Nephron progenitor cell (in vitro differentiated cells): ENCODE measurements at regions not wholly inside any gene's neighbourhood (a gene's known extent, or its start where the extent isn't known, plus 50 kb on each side); places are given as distances from the start of the nearest gene placed in this dataset.

Experiments
- DNase-seq: peaks from one replicate; pipeline ENCODE4 v3.0.0; 2021
- H3K27ac Mint-ChIP-seq: 2 replicates; pipeline ENCODE4 v1.8.0; 2021; ENCODE audit warnings: mild to moderate bottlenecking, moderate library complexity, mixed read lengths
- H3K27me3 Mint-ChIP-seq: 2 replicates; pipeline ENCODE4 v1.8.0; 2021; ENCODE audit warnings: mild to moderate bottlenecking, low read depth, mixed read lengths; ENCODE audit not compliant: poor library complexity
- H3K36me3 Mint-ChIP-seq: 2 replicates; pipeline ENCODE4 v1.8.0; 2021; ENCODE audit warnings: low read depth, mixed read lengths
- H3K4me1 Mint-ChIP-seq: 2 replicates; pipeline ENCODE4 v1.8.0; 2021; ENCODE audit warnings: mixed read lengths
- H3K4me3 Mint-ChIP-seq: 2 replicates; pipeline ENCODE4 v1.8.0; 2021; ENCODE audit warnings: mild to moderate bottlenecking, moderate library complexity, mixed read lengths
- H3K9me3 Mint-ChIP-seq: 2 replicates; pipeline ENCODE4 v1.8.0; 2021; ENCODE audit warnings: mild to moderate bottlenecking, moderate library complexity, mixed read lengths
- TF ChIP-seq, protein P1 (sequence below): fragments of 200-600 bp; sonication (generic); IDR thresholded peaks from 2 replicates; pipeline ENCODE4 v1.5.0; 2021; ENCODE audit warnings: antibody characterized with exemption

DNA sequence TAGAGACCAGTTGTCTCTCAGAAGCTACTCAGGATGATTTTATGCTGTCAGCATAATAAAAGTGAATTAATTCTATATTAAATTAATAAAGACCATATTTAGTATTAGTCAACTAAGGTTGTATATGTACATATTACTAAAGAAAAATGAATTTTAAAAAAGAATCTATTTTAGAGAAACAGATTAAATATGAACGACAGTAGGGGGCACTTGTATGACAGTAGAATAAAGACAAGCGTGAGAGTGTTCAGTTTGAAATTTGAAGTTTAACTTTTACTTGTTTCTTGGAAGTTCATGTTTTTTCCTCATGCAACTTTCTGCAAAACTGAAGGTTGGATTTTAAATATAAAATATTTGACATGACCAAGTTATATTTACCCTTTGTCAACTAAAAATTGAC is 67.9 kb upstream of the MACF1 start:
- TF ChIP-seq, protein P1, sequence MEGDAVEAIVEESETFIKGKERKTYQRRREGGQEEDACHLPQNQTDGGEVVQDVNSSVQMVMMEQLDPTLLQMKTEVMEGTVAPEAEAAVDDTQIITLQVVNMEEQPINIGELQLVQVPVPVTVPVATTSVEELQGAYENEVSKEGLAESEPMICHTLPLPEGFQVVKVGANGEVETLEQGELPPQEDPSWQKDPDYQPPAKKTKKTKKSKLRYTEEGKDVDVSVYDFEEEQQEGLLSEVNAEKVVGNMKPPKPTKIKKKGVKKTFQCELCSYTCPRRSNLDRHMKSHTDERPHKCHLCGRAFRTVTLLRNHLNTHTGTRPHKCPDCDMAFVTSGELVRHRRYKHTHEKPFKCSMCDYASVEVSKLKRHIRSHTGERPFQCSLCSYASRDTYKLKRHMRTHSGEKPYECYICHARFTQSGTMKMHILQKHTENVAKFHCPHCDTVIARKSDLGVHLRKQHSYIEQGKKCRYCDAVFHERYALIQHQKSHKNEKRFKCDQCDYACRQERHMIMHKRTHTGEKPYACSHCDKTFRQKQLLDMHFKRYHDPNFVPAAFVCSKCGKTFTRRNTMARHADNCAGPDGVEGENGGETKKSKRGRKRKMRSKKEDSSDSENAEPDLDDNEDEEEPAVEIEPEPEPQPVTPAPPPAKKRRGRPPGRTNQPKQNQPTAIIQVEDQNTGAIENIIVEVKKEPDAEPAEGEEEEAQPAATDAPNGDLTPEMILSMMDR, result no peak
- no peak for DNase-seq
- Mint-ChIP-seq H3K27me3 (no peaks in the 10 kb centered on the region), H3K4me3 (no peak overlapping the region), H3K9me3 (no peaks in the 10 kb centered on the region), H3K36me3 (peaks cover 9% of the 10 kb centered on the region), H3K4me1 (peaks cover 32% of the 10 kb centered on the region), H3K27ac (no peak overlapping the region)

DNA sequence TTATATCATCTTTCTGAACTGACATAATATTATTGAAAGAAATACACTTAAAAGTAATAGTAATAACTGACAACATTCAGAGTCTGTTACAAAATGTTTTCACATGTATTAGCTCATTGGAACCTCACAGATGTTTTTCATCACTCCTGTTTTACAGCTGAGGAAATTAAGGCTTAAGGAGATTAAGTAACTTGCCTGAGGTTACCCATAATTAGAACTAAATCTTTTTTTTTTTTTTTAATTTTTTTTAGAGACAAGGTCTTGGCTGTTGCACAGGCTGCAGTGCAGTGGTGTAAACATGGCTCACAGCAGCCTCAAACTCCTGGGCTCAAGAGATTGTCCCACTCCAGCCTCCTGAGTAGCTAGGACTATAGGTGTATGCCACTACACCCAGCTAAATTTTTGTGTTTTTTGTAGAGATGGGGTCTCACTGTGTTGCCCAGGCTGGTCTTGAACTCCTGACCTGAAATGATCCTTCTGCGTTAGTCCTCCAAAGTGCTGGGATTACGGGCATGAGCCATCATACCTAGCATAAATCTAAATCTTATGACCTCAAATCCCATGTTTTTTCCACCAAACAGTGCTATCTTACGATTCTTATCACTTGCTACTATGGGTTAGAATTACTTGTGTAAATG is 64.7 kb upstream of the MACF1 start:
- Mint-ChIP-seq H3K9me3 (no peaks in the 10 kb centered on the region), H3K4me3 (no peak overlapping the region), H3K36me3 (peaks cover 7% of the 10 kb centered on the region), H3K27ac (no peak overlapping the region), H3K27me3 (no peaks in the 10 kb centered on the region), H3K4me1 (peaks cover 36% of the 10 kb centered on the region)
- DNase-seq, result no peak
- TF ChIP-seq, protein P1, result no peak

DNA sequence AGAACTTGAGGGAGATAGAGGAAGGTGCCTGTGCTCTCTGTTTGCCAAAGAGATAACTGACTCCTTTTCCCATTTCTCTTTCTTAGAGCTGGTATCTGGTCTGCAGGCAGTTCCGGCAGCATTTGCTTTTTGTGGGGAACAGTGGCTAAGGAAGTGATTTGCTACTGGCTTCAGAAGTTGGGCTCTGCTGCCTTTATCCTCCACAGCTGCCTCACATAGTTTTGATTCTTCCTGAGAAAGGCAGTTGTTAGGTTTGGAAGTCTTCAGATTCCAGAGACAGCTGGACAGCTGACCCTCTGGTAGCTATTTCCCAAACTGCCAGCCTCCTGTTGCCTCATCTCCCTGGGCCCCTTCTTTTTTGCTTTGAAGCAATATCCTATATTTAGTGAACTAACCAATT is 62.6 kb upstream of the MACF1 start:
- Mint-ChIP-seq H3K4me3 (no peak overlapping the region), H3K36me3 (peaks cover 10% of the 10 kb centered on the region)
- TF ChIP-seq, protein P1, result no peak

DNA sequence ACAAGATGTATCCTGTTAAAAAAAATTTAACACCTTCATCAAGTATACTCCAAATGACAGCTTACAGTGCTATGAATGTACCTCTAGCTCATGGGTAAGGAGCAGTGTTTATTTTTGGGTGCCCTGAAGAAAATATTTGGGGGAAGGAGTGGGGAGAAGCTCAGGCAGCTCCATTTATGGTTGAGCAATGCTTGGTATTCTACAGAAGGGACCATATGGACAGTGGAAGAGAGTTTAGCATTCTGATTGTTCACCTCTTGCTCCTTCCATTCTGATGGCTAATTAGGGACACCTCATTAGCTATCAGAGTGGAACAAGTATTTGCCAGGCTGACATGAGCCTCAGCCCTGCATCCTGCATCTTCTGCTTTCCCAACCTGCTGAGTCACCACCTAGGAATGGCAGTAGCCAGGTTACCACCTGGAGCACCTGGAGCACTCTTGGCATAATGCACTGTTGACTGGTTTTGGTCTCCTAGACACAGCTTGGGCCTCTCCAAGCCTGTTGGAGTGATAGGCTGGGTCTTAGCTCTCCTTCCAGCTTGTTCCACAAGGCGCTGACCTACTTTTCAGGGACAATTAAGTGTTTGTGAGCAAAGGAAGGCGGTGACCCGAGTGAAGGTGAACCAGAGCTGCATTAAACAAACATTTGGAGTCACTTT is 62.0 kb upstream of the MACF1 start:
- no peaks in the 10 kb centered on the region for H3K27me3 Mint-ChIP-seq
- TF ChIP-seq, protein P1, result no peak
- H3K36me3 Mint-ChIP-seq, result peaks cover 14% of the 10 kb centered on the region
- peaks cover 40% of the 10 kb centered on the region for H3K4me1 Mint-ChIP-seq
- H3K9me3 Mint-ChIP-seq, result no peaks in the 10 kb centered on the region
- no peak overlapping the region for H3K4me3 Mint-ChIP-seq
- no peak overlapping the region for H3K27ac Mint-ChIP-seq
- no peak for DNase-seq

More for the DNA sequence above, 62.6 kb upstream of the MACF1 start:
- DNase-seq, result no peak
- no peak overlapping the region for H3K27ac Mint-ChIP-seq
- H3K27me3 Mint-ChIP-seq, result no peaks in the 10 kb centered on the region
- no peaks in the 10 kb centered on the region for H3K9me3 Mint-ChIP-seq
- peaks cover 36% of the 10 kb centered on the region for H3K4me1 Mint-ChIP-seq

DNA sequence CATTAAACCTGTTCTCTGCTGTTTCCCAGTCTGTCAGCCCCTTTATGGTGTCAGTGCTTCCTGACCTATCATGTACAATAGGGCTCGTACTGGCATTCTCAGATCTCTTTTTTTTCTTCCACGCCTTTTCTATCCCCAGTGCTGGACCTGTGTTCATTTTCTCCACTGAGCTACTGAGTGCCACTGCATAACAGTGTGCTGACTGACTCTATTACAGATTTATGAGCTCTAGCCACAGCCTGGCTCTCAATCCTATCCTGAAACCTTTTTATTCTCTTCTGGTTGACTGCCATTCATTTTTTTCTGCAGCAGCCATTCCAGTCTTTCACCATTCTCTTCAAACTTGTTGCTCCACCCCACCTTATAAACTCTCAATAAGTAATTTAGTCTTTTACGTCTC is 59.6 kb upstream of the MACF1 start:
- no peak overlapping the region for H3K4me3 Mint-ChIP-seq
- no peaks in the 10 kb centered on the region for H3K27me3 Mint-ChIP-seq
- TF ChIP-seq, protein P1, result no peak
- no peak overlapping the region for H3K27ac Mint-ChIP-seq
- H3K9me3 Mint-ChIP-seq, result no peaks in the 10 kb centered on the region
- H3K4me1 Mint-ChIP-seq, result peaks cover 60% of the 10 kb centered on the region
- peaks cover 24% of the 10 kb centered on the region for H3K36me3 Mint-ChIP-seq
- DNase-seq, result no peak
